ENCODE measurements at regions not wholly inside any gene's neighbourhood (a gene's known extent, or its start where the extent isn't known, plus 50 kb on each side); places are given as distances from the start of the nearest gene placed in this dataset.

DNA sequence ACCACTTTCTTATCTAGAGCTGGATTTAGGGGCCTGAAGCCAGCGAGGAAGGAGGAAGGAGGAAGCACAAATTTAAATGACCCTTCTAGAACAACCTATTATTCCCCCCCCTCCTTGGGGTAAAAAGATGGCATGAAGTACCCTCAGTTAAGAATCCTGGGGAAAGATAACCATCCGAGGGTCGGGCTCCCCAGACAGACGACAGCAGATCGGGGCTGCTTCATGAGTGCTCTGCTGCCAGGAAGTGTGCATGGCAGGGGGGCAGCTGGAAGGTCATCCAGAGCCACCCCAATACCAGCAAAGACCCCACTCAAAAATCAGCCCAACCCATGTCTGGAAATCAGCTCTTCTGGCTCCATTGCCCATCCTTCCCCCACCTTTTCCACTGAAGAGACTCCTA lies 207.5 kb downstream of the CTTN start:
- no peak for DNase-seq

DNA sequence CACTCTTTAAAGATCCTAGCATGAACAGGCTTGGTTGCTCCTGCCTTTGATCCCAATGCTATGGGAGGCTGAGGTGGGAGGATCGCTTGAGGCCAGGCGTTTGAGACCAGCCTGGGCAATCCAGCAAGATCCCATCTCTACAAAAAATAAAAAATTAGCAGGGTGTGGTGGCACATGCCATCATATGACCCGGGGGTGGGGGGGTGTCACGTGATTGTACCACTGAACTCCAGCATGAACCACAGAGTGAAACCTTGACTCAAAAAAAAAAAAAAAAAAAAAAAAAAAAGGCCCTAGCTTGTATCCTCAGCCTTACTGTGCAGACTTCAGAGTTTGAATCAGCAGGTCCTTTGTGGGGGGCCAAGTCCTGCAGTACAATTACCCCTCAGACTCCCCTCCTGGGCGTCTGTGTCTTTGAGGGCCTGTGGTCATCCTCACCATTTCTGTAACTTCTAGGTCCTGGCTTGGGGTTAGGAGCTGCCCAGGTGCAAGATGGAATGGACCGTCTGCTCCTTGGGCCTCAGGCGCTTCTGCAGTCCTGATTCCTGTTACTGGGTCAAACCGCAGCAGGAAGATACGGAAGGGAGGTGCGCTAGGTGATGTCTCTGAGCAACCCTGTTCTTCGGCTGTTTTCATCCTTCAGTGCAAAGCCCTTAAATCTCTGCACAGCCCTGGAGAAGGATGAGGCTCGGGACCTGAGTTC lies 208.1 kb downstream of the CTTN start:
- no peak for DNase-seq

DNA sequence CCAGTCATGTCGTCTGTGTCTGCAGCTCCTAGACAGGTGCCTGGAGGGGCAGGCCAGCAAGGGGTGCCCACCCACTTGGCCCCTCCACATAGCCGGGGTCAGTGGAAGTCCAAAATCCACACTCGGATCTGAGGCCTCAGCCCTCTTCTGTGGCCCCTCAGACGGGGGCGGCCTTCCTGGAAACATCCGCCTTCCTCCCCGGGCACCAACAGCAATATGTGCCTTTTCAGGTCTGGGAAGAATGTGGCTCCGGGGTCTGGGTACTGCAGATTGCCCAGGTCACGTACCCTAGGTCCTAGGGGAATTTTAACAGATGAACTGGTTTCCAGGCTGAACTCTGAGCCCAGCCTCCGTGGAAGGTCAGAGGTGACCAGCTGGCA lies 208.6 kb downstream of the CTTN start:
- no peak for DNase-seq

DNA sequence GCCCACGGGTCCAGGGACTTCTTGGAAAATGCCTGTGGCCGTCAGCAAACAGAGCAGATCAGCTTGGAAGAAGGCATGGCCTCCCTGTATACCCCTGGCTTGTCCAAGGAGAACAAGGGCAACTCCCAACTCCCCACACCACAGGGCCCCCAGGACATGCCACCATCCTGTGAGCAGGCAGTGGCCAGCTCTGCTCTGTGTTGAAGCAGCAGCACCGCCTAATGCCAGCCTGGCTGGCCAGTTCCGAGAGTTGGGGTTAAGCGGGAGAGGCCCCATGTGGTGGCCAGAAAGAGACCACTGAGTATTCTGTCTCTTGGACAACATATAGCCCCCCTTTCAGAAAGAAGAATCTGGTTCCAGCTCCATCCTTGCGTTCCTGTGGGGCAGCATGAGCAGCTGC lies 209.2 kb downstream of the CTTN start:
- no peak for DNase-seq

DNA sequence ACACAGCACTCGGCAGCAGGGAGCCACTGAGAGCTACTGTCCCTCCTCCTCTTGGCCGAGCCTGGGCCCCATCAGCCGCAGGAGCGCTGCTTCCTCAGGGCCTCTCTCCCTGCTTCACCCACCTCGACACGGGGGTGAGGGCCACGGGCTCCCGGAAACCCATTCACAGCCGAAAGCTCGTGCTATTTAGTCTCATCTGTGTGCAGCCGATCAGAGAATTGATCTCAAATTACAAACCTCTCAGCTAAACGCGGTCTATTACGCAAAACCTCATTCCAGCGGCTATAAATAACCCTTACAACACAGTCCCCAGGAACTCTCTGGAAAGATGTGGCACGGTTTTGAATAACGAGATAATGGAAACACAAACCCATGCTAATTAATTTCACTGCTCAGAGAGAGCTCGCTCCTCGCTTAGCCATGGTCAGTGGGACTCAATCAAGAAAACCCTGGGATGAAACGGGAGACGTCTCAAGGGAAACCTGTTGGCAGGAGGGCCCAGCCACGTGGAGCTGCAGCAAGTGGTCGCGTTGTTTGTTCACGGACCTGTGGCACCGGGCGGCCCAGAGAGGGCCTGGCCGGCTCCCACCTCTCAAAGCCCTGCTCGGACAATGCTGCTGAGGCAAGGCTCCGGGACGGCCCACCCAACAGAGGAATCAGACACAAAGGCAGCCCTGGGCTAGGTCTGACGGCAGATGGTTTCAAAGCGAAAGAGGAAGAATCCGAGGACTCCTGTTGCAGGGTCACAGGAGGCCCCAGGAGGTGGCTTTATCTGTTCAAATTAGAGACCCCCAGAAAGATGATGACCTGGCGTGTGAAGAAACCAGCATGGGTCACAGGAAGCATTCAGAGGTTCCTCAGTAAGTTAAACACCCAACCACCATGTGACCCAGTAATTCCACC lies 210.5 kb downstream of the CTTN start:
- DNase-seq: no peak

DNA sequence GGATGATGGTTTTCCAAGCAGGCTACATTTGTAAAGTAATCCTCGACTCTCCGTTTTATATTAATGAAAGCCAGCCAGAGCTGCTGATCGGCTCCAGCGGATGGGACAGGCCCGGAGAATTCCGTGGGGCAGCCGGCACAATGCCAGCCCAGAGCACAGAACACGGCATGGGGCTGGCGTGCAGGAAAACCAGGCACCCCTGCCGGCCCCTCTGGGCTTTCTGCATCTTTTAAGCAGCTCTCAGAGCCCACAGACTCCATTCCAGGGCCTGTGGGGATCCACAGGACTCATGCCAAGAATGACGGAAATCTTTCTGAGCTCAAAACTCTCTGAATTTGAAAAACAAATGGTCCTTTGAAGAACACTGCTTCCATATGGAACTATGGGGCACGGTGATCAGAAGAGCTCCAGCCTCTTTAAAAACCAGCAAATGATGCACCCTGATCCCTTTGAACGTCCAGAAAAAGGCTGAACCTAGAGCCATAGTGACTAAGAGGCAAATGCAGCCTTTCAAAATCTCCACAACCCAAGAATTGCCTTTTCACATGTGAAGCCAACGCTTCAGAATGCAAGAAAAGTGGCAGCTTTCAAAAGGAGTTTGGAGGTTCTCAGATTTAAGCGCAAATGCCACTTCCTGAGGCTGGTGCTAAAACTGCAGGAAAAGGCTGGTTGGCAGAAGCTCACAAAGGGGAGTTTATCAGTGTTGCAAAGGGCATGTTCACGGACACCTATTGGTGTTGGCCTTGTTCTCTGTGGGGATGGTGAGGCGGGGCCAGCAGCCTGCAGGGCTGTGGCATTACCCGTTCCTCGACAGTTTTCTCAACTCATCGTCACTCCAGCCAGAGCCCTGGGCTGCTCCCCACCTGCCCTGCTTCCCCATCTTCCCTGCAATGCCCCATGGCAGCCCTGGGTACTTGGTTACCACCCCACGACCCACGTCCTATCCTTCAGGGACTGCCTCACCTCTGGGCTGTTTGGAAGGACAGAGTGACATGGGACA lies 212.5 kb downstream of the CTTN start:
- DNase-seq: peak in 6 of 56 donors; percentile 5 to 38 (median 24)

DNA sequence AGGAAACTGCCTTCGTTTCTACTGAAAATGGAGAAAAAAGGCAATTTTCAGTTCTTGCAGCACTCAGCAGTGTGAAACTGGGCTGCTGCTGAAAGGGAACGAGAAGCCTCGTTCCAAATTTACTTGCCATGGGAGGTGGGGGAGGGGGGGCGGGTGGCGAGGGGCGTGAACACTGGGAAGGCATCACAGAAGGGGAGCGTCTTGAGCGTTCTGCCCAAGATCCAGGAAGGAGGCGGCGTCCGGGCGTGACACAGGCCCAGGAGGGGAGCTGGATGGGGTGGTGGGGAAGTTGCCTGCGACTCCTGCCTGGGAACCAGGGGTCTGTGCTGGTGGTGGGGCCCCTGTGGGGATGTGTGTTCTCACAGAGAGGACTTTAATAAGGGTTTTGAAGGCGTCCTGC lies 213.5 kb downstream of the CTTN start:
- no peak for DNase-seq

DNA sequence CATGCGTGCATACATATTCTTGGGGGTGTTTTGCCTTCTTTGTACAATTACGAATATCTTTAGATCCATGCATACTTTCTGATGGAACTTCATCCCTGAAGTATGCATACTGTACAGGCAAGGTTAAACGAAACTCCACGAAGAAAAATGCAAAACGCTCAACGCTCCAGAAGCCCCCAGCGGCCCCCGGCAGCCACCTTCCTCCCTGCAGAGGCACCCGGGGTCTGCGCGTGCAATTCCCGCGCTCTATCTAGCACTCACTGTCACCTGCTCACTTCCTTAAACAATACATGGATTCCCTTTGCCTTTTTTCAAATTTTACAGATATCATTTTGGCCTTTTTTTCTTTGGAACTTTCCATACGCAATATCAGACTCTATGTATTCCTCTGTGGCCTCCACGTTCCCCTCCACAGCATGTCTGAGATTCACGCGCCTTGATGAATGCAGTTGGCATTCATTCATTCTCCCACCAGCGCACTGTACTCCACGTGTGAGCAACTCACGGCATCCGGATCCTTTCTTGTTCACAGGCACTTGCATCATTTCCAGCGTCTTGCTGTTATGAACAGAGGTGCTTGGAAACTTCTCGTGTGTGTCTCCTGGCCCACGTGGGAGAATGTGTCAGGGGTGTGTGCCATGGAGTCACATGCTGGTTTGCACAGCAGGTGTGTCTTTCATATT lies 214.3 kb downstream of the CTTN start:
- DNase-seq: peak in 22 of 56 donors; percentile 13 to 67 (median 38)

DNA sequence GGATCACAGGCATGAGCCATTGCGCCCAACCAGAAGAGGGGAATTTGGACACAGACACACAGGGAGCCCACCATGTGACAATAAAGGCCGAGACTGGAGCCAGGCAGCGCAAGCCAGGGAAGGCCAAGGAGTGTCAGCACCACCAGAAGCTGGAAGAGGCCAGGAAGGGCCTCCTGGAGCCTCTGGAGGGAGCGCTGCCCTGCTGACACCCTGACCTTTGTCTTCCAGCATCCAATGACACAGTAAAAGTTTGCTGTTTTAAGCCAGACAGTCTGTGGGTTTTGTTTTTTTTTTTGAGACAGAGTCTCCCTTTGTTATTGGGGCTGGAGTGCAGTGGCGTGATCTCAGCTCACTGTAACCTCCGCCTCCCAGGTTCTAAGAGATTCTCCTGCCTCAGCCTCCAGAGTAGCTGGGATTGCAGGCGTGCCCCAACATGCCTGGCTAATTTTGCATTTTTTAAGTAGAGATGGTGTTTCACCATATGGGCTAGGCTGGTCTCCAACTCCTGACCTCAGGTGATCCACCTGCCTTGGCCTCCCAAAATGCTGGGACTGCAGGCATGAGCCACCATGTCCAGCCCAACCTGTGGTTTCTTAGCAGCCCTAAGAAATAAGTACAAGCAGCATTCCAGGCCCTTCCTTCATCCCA lies 215.8 kb downstream of the CTTN start:
- no peak for DNase-seq

DNA sequence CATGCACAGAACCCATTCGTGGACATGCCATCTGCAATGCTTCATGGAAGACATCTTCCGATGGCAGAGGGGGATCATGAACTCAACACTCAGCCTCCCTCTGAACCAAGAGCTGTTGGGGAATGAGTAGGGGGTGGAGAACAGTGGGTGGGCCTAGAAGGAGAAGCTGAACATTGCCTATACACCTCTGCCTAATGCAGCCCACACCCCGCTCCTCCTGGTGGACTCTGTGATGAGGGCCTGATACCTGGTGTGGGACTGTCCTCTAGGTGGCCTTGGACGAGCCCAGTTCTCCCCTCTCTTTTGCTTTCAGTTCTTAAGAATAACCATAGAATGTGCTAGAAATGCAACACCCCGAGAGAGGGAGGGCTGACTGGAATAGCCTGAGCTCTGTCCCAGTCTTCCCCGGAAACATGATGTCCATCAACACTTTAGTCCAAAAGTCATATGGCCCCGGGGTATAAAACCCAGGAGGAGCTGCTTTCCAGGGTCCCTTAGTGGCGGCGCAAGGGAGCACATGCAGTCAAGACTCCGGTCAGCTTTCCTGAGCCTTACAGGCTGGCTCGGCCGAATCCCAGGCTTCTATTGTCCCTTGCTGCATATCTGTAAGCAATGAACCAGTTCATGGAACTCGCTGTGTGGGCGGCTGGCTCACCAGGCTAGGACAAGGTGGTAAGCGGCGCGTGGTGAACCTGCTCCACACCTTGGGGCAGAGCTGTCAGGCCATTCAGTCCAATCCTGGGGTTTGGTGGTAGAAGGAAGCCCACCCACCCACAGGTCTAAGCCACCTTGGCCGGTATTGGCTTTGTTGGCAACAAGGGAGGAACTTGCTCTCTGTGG lies 216.9 kb downstream of the CTTN start:
- DNase-seq: no peak

DNA sequence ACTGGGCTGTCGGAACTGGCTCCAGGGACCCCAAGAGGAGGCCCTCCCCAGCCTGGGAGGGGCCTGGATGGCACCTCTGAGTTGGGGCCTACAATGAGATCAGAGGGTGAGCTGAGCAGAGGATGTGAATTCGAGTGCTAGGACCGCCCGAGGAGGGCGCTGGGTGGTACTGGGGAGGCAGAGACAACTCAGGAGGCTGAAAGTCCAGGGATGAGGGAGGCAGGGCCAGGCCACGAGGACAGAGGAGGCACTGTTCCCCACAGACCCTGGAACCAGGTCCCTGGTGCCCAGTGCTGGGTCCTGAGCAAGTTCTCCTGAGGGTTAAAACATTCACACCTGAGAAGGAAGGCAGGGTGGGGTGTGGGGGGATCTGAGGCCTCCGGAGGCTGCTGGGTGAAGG lies 218.0 kb downstream of the CTTN start:
- no peak for DNase-seq

DNA sequence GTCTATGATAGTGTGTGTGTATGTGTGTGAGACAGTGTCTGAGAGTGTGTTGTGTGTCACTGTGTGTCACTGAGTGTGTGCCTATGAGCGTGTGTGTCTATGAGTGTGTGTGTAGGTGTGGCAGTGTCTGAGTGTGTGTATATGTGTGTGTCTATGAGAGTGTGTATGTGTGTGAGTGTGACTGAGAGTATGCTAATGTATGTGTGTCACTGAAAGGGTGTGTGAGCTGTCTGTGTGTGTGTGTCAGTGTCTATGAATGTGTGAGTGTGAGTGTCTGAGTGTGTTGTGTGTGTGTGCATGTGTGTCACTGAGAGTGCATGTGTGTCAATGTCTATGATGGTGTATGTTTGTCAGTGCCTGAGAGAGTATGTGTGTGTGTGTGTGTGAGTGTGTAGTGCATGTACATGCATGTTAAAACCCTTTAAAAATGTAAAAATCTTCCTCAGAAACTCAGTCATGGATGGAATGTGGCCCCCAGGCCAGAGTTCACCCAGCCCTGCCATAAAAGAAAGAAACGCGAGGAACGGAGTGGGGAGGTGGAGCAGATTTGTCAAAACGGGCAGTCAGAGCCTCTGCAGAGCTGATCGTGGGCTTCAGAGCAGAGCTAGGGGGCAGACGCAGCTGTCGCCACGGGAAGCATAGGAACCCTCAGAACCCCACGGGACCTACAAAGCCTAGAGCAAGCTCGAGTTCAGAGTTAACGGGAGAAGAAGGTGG lies 218.8 kb downstream of the CTTN start:
- no peak for DNase-seq

DNA sequence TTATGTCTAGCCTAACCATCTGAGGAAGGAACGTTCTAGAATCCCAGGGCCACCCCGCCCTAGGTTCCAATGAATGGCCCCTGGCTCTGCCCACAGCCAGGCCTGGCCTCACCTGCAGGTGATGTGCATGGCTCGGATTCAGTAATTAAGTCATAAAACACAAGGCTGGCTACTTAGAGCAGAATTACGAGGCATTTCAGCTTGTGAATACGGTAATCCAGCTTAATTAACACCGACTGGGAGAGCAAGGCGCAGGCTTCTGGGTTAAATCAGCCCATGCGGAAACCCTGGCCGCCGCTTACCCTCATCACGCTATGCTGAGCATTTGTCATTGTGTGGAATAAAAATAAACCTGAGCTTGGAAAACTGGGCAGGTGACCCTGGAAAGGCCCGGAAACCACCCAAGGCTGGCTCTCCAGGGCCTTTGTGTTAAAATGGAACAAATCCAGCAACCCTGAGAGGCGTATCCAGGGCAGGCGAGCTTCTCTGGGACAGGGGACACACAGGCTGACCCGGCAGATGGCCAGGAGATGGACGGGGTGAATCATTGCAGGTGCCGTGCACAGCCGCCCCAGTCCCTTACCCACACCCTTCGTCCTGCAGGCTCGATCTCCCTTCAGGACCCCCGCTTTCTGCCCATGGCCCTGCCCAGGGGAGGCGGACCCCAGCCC lies 220.2 kb downstream of the CTTN start:
- no peak for DNase-seq

DNA sequence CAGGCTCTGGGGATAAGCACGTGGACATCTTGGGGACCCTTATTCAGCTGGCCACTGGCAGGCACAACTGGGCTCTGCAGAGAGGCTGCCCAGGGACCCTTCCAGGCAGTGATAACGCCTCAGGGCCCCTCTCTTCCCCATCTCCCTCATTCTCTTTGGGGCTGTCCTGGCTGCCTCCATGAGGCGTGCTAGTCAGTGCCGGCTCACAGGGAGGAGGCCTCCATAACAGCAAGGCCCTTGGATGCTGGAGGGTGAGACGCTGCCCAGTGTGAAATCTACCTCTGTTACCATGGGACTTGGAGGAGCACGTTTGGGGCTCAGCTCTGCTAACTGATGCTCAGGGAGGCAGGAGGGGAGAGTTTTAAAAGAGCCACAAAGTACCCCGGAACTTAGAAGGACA lies 221.3 kb downstream of the CTTN start:
- DNase-seq: no peak

DNA sequence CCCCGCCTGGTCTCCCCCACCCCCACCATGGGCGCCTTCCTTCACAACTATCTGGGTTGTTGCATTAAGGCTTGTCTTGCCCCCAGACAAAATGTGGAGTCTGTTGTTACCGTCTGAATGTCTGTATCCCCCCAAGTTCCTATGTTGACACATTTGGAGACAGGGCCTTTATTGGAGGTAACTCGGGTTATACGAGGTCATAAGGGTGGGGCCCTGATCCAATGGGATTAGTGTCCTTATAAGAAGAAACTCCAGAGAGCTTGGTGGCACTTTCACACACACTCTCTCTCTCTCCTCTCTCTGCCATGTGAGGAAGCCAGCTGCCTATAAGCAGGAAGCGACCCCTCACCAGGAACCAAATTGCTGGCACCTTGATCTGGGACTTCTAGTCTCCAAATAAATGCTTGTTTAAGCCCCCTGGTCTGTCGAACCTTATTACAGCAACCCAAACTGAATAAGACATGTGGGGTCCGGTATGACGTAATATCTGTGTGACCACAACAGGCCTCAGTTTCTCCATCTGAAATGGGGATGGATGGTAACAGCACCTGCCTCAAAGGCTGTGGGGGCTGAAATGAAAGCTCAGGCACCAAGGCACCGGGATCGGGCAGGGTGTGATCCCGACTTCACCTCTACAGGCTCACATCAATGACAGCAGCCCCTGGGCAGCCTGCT lies 222.3 kb downstream of the CTTN start:
- no peak for DNase-seq

DNA sequence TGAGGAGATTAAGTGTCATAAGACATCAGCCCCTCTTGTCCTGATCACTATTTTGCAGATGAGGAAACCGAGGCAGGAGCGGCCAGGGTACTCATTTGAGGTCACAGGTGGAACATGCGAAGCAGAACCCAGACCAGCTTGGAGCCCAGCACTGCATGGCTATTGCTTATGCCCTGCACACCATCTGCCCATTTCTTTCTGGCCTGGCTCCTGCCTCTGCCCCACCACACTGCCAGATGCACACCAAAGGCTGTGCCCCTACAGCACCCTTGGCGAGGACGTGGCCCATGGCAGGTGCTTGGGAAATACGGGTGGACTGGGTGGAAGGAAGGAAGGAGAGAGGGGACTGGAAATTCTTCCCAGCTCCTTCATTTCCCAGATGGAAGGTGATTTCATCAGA lies 222.9 kb downstream of the CTTN start:
- no peak for DNase-seq

DNA sequence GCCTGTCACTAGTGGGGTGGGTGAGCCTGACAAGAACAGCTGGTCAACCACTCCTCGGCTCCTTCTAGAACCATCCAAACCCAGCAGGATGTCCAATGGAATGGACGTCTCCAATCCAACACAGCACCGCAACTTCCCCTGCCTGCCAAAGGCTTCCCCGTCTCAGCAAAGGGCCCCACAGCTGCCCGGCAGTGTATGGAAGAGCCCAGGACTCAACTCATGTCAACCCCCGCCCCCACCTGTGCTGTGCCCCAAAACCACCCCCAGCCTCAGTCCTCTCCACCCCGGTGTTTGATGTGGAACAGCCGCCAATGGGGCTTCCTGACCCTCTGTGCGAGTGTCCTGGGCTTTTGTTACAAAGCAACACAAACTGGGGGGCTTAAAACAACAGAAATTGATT lies 223.8 kb downstream of the CTTN start:
- no peak for DNase-seq
